Limb (tissue), 2 donors: ENCODE measurements at regions not wholly inside any gene's neighbourhood (a gene's known extent, or its start where the extent isn't known, plus 50 kb on each side); places are given as distances from the start of the nearest gene placed in this dataset.

Source experiments
- DNase-seq, 2 donors: peaks; one replicate each; pipeline ENCODE4 v3.0.0-alpha.2; 2016; ENCODE audit errors: extremely low spot score in 2 of 2

DNA sequence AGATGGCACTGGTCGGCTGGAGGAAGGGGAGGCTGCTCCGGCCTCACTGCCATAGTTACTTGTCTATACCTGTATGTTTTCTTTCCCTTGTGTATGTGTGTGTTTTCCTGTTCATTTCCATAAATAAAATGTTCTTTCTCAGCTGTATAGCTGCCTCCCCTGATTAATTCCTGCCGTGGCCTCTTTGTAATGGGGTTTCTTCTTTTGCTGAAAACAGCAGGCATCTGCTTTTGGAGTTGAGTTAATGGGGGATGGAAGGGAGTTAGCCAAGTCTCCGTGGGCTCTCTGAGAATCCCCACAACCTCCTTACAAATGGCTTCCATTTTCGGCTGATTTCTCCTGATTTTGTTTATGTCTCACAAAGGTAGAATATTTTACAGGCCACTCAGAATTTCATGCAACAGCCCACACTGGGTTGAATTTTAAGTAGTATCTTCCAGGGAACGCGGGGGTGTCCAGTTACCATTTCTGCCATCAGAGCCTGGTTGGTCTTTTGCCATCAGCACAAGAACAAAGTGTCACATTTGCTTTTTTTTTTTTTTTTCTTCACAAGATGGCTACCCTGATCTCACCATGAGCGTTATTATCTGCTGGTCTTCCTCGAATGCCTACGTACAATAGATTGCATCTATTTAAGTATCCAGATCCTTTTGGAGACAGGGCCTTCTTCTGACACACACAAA, 88.1 kb upstream of the NRP1 start:
- peak in 1 of 2 donors; percentile 30 for DNase-seq

- DNase-seq = peak; percentile 29 to 33
Measured at GRCh38 chr10:33421789-33422462, 87.5 kb upstream of the NRP1 start.

GRCh38 chr10:33419311-33419710, 84.8 kb upstream of the NRP1 start:
- DNase-seq = no peak

DNA sequence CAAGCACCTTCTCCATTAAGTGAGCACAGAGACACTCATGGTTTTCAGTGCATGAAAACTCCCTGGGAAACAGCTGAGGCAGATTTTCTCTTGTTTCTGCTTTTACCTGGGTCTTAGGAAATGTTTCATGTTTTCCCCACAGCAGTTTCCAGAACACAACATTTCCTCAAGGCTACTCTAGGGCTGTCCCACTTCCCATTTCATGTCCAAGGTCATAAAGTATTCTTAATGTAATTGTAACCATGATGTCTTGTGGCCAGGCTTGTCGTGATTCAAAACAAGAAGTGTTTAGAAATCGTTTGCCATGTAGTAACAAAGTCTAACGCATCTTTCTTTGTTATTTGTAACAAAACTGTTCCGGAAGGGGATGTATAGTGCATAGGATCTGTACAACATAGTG, 83.8 kb upstream of the NRP1 start:
- no peak for DNase-seq

GRCh38 chr10:33416691-33417090, 82.2 kb upstream of the NRP1 start:
- no peak for DNase-seq

DNA sequence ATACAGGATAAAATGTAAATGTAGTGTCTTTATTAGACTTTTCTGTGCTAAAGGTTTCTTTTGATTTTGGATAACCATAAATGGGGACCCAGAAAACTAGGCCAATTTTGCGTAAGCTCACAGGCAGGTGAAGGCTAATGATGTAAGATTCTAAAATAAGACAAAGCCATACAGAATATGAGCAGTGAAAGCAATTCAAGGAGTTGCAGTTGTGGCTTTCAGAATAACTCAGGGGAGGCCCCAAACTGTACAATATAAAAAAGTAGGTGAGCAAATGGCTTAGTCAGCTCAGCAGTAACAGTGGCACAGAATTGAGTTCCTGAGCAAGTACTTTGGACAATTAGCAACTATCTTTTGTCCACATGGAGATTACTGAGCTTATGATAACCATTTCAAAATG, 81.7 kb upstream of the NRP1 start:
- DNase-seq = no peak

GRCh38 chr10:33414841-33415240, 80.4 kb upstream of the NRP1 start:
- DNase-seq = no peak

- DNase-seq = no peak
Measured at GRCh38 chr10:33412653-33413361, 78.3 kb upstream of the NRP1 start.

DNA sequence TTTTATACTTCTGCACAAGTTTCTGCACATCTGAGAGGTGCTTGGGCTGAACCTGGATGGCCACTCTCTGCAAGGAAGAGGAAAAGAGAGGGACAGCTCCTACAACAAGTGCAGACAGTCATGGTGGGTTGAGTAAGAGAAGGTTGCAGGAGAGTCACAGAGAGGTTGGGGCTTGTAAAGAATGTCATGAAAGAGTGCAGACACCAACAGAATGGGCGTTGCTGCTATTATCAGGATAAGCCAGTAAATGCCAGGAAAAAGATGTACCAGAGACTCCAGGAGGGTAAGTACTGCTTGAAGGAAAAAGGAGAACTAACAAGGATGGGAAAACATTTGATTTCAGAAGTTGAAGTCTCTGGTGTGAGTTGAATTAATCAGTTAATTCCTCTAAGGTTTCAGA, 77.8 kb upstream of the NRP1 start:
- no peak for DNase-seq

- no peak for DNase-seq
Measured at GRCh38 chr10:33410860-33411234, 76.4 kb upstream of the NRP1 start.

- DNase-seq = no peak
Measured at GRCh38 chr10:33410096-33410859, 75.8 kb upstream of the NRP1 start.

DNA sequence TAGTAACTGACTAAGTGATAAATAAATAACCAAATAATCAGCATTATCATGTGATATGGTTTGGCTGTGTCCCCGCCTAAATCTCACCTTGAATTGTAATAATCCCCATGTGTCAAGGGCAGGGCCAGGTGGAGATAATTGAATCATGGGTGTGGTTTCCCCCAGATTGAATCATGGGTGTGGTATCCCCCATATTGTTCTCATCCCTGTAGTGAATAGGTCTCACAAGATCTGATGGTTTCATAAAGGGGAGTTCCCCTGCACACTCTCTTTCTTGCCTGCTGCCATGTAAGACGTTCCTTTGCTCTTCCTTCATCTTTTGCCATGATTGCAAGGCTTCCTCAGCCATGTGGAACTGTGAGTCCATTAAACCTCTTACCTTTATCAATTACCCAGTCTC, 72.1 kb upstream of the NRP1 start:
- no peak for DNase-seq

DNA sequence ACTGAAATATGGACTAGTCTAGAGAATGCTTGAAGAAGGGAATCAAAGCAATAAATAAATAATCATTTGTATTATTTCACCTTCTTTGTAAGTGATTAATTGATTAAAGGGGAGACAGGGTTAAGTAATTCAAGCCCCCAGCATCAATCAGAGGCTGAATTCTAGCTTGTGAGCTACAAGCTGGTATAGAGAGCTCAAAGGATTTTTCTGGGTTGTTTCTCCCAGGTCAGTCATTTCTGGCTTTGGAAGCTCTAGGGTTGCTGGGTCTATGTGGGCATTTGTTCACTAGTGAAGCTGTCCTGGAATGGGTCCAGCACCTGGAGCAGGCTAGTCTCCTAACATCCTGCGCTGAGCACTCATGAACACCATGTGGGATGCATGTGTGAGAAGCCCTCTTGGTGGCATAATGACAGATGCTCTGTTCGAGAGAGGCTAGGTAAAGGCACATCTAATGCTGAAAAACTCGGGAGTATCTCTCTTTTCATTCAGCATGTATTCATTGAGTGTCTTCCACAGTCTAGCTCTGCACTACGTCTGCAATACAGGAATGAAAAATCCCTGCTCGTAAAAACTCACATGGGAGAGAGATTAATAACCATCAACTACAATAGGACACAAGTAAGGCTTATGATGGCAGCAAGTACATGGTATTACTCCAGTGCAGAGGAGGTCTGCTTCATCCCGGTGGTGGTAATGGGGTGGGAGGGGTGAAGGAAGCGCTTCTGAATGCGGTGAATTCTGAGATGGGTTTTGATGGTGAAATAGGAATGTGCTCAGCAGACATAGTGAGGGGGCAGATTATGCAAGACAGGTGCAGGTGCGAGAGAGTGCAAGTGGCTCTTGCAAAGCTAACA, 68.0 kb upstream of the NRP1 start:
- DNase-seq = no peak

DNA sequence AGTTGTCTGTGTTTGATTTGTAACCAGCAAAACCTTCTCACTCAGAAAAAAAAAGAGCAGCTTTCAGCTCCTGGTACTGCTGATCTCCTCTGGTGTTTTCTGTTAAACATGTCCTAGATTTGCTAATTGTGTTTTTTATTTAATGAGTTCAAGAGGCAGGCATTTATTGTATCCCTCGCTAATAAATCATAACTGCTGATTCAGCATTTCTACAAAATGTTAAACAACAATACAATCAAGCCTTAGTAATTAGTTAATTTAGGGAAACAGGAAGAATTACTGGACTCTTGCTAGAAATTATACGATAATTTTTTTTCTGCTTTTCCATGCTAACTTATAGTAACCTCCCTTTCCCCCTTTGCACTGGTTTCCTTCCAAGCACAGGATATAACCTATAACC, 66.8 kb upstream of the NRP1 start:
- no peak for DNase-seq

GRCh38 chr10:33398796-33399195, 64.3 kb upstream of the NRP1 start:
- no peak for DNase-seq

GRCh38 chr10:33396938-33397337, 62.5 kb upstream of the NRP1 start:
- no peak for DNase-seq

DNA sequence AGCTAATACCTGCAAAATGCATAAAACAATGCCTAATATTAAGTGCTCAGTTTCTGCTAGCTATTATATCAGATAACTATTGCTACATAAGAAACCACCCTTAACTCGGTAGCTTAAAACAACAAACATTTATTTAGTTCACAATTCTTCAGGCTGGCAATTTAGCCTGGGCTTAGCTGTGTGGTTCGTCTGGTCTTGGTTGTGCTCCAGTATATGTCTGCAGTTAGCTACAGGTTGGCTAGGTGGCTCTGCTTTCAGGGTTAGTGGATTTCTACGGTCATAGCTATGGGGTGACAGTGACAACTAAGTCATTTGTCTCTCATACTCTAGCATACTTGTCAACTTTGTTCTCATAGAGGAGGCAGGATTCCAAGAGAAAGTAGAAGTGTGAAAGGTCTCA, 61.8 kb upstream of the NRP1 start:
- no peak for DNase-seq

- no peak for DNase-seq
Measured at GRCh38 chr10:33395201-33395600, 60.7 kb upstream of the NRP1 start.

DNA sequence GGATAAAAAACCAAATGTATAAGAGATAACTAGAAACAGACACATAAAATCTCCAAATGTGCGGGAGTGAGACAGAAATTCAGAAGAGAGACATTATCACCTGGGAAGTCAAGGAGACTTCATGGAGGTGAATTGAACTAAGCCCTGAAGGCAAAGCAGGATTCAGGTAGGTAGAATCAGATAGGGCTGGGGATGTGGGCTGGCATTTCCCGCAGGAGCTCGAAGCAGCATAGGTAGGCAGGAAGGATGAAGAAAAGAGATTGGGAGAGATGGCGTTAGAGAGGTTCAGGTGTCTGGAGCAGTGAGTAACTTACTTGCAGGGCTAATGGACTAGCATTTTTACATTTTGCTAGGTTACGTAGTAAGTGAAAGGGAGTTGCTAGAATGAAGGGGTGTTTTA, 58.2 kb upstream of the NRP1 start:
- DNase-seq = no peak

- no peak for DNase-seq
Measured at GRCh38 chr10:33391611-33392465, 57.4 kb upstream of the NRP1 start.
